Keratinocyte (primary cell): ENCODE measurements at regions not wholly inside any gene's neighbourhood (a gene's known extent, or its start where the extent isn't known, plus 50 kb on each side); places are given as distances from the start of the nearest gene placed in this dataset.

Experiments used
- DNase-seq: peaks from one replicate; pipeline ENCODE4 v3.0.0-alpha.2; 2011; ENCODE audit warnings: low read depth, missing footprints, low spot score
- FAIRE-seq: peaks from 2 replicates; lab custom pipeline; 2011; peaks lifted over from hg19 to GRCh38; lab: Jason Lieb, UNC
- H2AFZ ChIP-seq: 2 replicates; pipeline ENCODE4 v1.6.0; 2012; ENCODE audit warnings: low read length, control low read depth, inconsistent platforms; ENCODE audit not compliant: control insufficient read depth
- H3K27ac ChIP-seq: 2 replicates; pipeline ENCODE4 v1.5.1; 2011; ENCODE audit warnings: low read length; ENCODE audit not compliant: control insufficient read depth, insufficient read depth
- H3K27me3 ChIP-seq: 3 replicates; pipeline ENCODE4 v1.6.0; 2011; ENCODE audit warnings: low read length; ENCODE audit not compliant: control insufficient read depth, insufficient read depth; ENCODE audit errors: extremely low read depth
- H3K36me3 ChIP-seq, 2 experiments: 2 replicates in 1 of 2; 3 replicates in 1 of 2; pipeline ENCODE4 v1.5.1; 2011; ENCODE audit warnings: low read length in 2 of 2, mild to moderate bottlenecking in 1 of 2; ENCODE audit not compliant: control insufficient read depth in 2 of 2, insufficient read depth in 2 of 2; ENCODE audit errors: extremely low read depth in 1 of 2
- H3K4me1 ChIP-seq: 3 replicates; pipeline ENCODE4 v1.5.1; 2011; ENCODE audit warnings: low read length; ENCODE audit not compliant: control insufficient read depth, insufficient read depth; ENCODE audit errors: extremely low read depth
- H3K4me2 ChIP-seq: 3 replicates; pipeline ENCODE4 v1.6.0; 2011; ENCODE audit warnings: low read depth, low read length; ENCODE audit not compliant: control insufficient read depth, insufficient read depth; ENCODE audit errors: extremely low read depth
- H3K4me3 ChIP-seq, 3 experiments: fragments of 200-600 bp in 1 of 3; sonication (generic) in 1 of 3; 2 replicates in 2 of 3; 3 replicates in 1 of 3; pipeline ENCODE4 v1.5.1; 2011 to 2016; ENCODE audit warnings: low read length in 3 of 3, mild to moderate bottlenecking in 3 of 3, control low read depth in 2 of 3, inconsistent platforms in 1 of 3, low read depth in 1 of 3, mixed read lengths in 1 of 3, mixed run types in 1 of 3, moderate library complexity in 1 of 3; ENCODE audit not compliant: control insufficient read depth in 2 of 3, insufficient read depth in 2 of 3; ENCODE audit errors: extremely low read depth in 1 of 3
- H3K79me2 ChIP-seq: 2 replicates; pipeline ENCODE4 v1.6.0; 2012; ENCODE audit warnings: low read length; ENCODE audit not compliant: control insufficient read depth, insufficient read depth
- H3K9ac ChIP-seq: 3 replicates; pipeline ENCODE4 v1.6.0; 2011; ENCODE audit warnings: low read length; ENCODE audit not compliant: control insufficient read depth, insufficient read depth; ENCODE audit errors: extremely low read depth
- H3K9me1 ChIP-seq: 3 replicates; pipeline ENCODE4 v1.6.0; 2011; ENCODE audit warnings: low read length; ENCODE audit not compliant: control insufficient read depth, insufficient read depth; ENCODE audit errors: extremely low read depth
- H3K9me3 ChIP-seq: 2 replicates; pipeline ENCODE4 v1.5.1; 2012; ENCODE audit warnings: low read depth, low read length; ENCODE audit not compliant: control insufficient read depth
- H4K20me1 ChIP-seq: 3 replicates; pipeline ENCODE4 v1.6.0; 2011; ENCODE audit warnings: low read length; ENCODE audit not compliant: control insufficient read depth, insufficient read depth; ENCODE audit errors: extremely low read depth
- EZH2 ChIP-seq: IDR thresholded peaks from one replicate; pipeline ENCODE4 v1.6.1; 2012; ENCODE audit warnings: inconsistent platforms, mild to moderate bottlenecking, low read length, moderate library complexity
- dilution Hi-C: fragments of 300-500 bp; cut with MboI; formaldehyde crosslinking; loops from one replicate; pipeline ENCODE4 v1.7.0; 2020; ENCODE audit warnings: low sequenced_read_pairs; ENCODE audit not compliant: extremely low pct_ligation_motif_present
- TF ChIP-seq, protein P1 (sequence below), 3 experiments: IDR thresholded peaks in 1 of 3; conservative IDR thresholded peaks in 1 of 3; optimal IDR thresholded peaks in 1 of 3; 2 replicates in 2 of 3; 3 replicates in 1 of 3; pipeline versions ENCODE3 to v1.5.1; 2011; ENCODE audit warnings: low read length in 3 of 3, mild to moderate bottlenecking in 3 of 3, moderate library complexity in 2 of 3, control low read depth in 1 of 3, inconsistent platforms in 1 of 3; ENCODE audit not compliant: insufficient read depth in 2 of 3; ENCODE audit errors: extremely low read depth in 1 of 3

DNA sequence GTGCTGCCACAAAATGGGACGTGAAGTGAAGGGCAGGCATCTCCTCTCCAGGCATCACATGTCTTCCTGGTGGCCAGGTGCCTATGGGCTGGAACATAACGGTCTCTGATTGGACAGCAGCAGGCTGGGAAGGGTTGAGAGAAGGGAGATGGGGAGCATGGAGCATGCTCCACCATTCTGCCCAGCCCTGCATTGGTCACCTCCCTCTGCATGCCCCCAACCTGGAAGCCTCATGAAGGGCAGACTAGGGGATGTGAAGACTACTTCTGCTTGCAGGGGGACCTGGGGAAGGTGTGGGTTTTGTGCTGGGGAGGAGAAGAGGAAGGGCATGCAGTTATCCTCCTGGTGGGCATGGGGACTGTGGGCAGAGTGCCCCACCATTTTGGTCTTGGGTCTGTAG is 782.2 kb downstream of the TBC1D22A start:
- no peak for DNase-seq
- no peaks in the 10 kb centered on the region for H3K79me2 ChIP-seq
- no peaks in the 10 kb centered on the region for H3K27me3 ChIP-seq
- peaks cover 2% of the 10 kb centered on the region for H3K9me3 ChIP-seq
- H4K20me1 ChIP-seq: no peaks in the 10 kb centered on the region
- H3K9ac ChIP-seq: no peak overlapping the region
- TF ChIP-seq, protein P1, sequence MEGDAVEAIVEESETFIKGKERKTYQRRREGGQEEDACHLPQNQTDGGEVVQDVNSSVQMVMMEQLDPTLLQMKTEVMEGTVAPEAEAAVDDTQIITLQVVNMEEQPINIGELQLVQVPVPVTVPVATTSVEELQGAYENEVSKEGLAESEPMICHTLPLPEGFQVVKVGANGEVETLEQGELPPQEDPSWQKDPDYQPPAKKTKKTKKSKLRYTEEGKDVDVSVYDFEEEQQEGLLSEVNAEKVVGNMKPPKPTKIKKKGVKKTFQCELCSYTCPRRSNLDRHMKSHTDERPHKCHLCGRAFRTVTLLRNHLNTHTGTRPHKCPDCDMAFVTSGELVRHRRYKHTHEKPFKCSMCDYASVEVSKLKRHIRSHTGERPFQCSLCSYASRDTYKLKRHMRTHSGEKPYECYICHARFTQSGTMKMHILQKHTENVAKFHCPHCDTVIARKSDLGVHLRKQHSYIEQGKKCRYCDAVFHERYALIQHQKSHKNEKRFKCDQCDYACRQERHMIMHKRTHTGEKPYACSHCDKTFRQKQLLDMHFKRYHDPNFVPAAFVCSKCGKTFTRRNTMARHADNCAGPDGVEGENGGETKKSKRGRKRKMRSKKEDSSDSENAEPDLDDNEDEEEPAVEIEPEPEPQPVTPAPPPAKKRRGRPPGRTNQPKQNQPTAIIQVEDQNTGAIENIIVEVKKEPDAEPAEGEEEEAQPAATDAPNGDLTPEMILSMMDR (optimal IDR thresholded peaks at IDR 0.05 in 1 of 3, IDR thresholded peaks at IDR 0.05 in 1 of 3, conservative IDR thresholded peaks at IDR 0.05 in 1 of 3; ENCODE audit: extremely low read depth in 1 of 3, insufficient read depth in 2 of 3, low read length in 3 of 3): no peak
- TF ChIP-seq EZH2: no peak
- H3K4me1 ChIP-seq: no peaks in the 10 kb centered on the region
- no peak overlapping the region for H2AFZ ChIP-seq
- H3K36me3 ChIP-seq: no peaks in the 10 kb centered on the region
- no peak for FAIRE-seq
- H3K27ac ChIP-seq: no peak overlapping the region
- no peaks in the 10 kb centered on the region for H3K9me1 ChIP-seq
- H3K4me2 ChIP-seq: no peak overlapping the region
- dilution Hi-C loops: no loop called here
- H3K4me3 ChIP-seq: no peak overlapping the region

DNA sequence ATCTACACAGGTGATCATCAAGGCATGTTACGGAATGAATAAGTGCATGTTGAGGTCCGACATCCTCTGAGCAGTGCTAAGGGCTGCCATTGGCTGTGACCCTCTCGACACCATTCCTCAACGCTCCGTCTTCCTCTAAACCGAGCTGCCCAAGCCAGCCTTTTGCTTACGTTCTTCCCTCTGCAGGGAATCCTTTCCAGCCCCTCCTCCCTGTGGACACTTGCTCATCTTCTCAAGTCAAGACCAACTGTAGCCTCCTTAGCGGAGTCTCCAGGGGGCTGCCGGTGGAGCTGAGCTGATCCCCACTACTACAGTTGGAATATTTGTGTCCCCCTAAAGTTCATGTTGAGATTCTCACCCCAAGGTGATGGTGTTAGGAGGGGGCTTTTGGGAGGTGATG is 781.0 kb downstream of the TBC1D22A start:
- dilution Hi-C loops: no loop called here
- no peak for FAIRE-seq
- Histone ChIP-seq H3K27ac (no peak overlapping the region), H3K4me3 (no peak overlapping the region), H3K4me2 (no peak overlapping the region), H3K4me1 (no peaks in the 10 kb centered on the region), H3K9me1 (no peaks in the 10 kb centered on the region), H3K9ac (no peak overlapping the region), H3K27me3 (no peaks in the 10 kb centered on the region), H2AFZ (no peak overlapping the region), H3K36me3 (no peaks in the 10 kb centered on the region), H3K79me2 (no peaks in the 10 kb centered on the region), H4K20me1 (no peaks in the 10 kb centered on the region), H3K9me3 (peaks cover 2% of the 10 kb centered on the region)
- DNase-seq: no peak
- TF ChIP-seq, protein P1 (optimal IDR thresholded peaks at IDR 0.05 in 1 of 3, IDR thresholded peaks at IDR 0.05 in 1 of 3, conservative IDR thresholded peaks at IDR 0.05 in 1 of 3; ENCODE audit: extremely low read depth in 1 of 3, insufficient read depth in 2 of 3, low read length in 3 of 3): no peak
- no peak for TF ChIP-seq EZH2
